GM21619 (cell line): ENCODE measurements at regions not wholly inside any gene's neighbourhood (a gene's known extent, or its start where the extent isn't known, plus 50 kb on each side); places are given as distances from the start of the nearest gene placed in this dataset.

Experiments
- ATAC-seq: cut with Tn5 transposase; IDR thresholded peaks from one replicate; pipeline ENCODE4 v1.9.1; 2021; ENCODE audit not compliant: unreplicated experiment

DNA sequence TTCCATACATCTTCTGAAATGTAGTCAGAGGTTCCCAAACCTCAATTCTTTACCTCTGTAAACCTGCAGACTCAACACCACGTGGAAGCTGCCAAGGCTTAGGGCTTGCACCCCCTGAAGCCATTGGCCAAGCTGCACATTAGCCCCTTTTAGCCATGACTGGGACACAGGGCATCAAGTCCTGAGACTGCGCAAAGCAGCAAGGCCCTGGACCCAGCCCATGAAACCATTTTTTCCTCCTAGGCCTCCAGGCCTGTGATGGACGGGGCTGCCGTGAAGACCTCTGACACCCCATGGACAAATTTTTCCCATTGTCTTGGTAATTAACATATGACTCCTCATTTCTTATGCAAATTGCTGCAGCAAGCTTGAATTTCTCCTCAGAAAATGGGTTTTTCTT is 727.8 kb downstream of the C6orf118 start:
- no peak for ATAC-seq

DNA sequence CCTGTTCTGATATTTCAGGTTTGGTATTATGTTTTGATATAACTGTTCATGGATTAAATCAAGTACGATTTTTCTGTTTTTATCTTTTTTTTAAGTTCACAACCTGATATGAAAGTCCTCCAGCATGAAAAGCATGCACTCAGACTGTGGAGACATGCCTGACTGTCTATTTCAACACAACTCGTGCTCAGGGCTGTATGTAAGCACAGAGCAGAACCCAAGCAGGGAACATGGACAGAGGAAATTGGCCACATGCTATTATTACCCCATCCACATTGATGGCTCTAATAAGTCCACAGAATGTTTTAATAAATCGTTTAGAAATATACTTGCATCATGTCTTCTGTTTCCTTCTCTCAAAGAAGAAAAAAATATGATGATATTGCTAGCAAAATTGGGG is 730.4 kb downstream of the C6orf118 start:
- no peak for ATAC-seq

DNA sequence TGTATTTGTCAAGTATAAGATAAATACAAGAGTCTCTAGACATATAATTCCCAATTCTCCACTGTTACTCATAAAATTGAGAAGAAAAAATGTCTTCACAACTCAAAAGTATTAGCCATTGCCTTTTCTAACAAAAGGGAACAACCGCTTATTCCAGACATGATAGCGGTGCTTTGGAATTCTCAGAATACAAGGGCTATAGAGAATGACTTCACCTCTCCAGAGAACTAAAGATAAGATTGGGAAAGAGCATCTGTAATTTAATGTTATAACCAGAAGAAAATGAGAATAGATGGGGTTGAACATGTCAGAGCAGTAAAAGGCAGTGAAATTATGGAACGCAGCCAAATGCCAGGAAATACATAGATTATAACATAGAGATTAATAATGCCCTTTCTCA is 730.8 kb downstream of the C6orf118 start:
- ATAC-seq = no peak

DNA sequence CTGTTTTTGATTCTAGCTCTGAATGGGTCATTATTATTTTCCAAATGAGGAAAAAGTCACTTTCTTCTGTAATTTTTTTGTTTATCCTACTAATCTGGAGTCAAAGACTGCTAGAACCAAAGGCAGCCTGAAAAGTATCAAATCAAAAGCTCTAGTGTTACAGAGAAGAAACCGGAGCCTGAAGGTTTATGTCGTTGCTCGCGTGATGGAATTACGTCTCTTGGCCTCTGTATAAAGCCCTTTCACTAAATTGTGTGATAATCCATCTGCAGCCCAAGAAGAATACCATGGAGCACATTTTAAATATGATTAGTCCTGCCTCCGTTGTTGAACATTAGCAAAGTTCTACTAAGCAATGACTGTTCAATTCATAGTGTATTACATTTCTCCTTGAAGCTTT is 738.6 kb downstream of the C6orf118 start:
- ATAC-seq = no peak

DNA sequence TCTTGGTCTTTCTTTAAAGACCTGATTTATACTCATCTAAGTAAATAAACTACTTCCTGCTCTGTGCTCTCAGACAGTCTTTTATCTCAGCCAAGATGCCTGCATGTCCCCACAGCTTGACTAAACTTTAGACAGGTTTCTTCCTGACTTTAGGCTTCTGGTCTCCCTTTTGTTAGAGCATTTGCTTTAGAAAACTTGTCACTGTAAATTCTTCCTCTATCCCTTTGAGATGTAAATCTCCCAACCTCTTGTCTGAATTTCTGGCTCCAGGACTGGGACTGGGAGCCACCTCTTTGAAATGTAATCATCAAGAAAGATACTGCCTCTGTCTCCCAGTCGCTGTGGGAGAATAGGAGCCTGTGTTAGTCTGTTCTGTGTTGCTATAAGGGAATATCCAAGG is 739.9 kb downstream of the C6orf118 start:
- no peak for ATAC-seq

DNA sequence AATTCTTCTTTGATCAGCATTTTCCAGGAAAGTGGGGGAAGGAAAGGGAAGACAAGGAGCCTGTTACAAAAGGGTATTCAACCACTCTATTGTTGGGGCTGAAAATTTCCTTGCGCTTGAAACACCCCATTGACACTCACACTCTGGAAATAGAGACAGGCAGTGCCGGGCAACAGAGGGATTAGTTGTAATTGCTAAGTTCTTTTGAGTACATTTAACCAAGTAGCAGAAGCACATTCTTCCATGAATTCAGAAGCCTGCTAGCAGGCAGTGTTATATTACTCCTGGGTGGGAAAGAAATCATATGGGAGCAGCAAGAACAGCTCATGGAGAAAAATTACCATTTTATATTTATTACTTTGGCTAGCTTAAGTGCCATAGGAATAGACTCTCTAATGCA is 745.5 kb downstream of the C6orf118 start:
- ATAC-seq = no peak

DNA sequence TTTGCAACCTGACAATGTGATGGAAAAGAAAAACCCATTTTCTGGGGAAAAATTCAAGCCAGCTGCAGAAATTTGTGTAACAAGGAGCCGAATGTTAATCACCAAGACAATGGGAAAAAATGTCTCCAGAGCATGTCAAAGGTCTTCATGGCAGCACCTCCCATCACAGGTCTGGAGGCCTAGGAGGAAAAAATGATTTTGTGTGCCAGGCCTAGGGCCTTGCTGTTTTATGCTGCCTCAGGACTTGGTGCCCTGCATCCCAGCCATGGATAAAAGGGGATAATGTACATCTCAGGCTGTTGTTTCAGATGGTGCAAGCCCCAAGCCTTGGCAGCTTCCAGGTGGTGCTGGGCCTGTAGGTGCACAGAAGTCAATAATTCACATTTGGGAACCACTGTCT is 747.7 kb downstream of the C6orf118 start:
- ATAC-seq = no peak

DNA sequence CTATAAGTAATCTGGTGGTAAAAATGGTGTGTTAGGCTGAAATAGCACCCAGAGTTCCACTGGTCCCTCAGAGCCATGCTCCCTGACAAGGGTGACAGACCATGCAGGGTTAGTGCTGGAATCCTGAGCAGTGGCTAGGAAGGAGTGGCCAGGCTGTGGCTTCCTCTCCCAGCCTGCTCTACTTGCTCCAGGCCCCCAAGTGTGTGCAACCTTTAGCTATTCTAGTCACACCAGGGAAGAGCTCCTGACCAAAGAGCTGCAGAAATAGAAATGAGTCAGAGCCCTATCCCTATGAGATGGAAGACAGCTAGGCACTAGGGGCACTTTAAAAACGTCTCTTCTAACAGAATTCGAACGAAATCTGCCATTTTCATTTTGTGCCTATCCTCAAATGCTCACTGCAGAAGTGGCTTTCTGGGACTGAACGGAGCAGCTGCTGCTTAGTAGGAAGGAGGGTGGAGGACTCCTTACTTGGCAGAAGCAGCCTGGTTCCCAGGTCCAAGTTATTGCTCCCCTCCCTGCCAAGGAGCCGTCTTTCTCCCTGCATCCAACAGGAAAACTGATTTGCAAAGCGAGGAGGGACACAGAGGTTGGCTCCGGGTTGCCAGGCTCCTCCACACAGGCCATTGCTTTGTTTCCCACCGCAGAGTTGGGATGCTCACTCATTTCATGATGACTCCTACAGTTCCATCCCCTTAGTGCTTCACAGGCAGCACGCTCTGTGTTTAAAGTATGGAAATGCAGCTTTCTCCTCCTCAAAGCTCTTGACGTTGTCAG is 754.5 kb downstream of the C6orf118 start:
- no peak for ATAC-seq

DNA sequence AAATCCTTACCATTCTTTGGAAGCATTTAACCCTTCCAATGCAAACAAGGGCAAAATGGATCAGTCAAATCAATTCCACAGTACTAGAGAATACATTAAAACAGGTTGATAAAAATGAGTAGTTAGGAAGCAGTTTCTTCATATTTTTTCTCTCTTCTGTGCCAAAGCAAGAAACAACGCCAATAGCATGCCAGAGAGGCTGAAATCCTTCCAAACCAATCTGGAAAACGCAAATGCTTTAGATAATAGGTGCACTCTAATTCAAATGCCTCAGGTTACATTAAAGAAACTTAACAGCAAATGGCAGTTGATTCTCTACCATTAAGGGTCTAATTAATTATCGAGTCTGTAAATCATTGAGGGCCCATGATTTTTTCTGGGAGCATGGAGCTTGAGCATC is 755.2 kb downstream of the C6orf118 start:
- no peak for ATAC-seq

DNA sequence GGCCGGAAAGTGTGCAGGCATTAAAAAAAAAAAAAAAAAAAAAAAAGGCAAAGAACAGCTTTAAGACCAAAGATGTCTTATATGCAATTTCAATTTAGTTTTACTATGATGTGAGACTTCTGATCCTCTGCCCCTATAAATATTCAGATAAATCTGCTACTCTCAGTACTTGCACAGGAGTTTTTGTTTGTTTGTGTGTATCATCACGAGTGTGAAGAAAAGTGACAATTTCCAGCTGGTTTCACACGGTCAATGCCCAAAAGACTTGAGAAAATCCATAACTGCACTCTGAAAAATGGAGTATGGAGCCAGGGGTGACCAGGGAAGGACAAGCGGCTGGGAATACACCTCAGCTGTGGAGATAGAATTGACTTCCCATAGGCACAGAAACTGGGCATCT is 757.7 kb downstream of the C6orf118 start:
- ATAC-seq = no peak

DNA sequence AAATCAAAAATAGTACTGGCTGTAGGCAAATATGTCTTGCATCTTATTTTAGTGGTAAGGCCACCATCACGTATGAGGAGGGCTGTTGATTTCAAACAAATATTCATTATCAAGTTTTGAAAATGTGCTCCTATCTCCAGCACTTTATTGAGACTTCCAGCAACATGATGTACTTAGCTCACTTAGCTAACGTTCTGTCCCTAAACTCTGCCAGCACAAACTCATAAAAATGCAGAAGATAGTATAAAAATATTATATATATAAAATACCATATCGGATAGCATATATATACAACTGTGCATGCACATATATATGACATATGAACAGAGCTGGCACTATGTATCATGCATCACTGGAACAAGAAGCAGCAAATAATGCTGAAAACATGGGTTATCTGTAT is 762.3 kb downstream of the C6orf118 start:
- no peak for ATAC-seq

DNA sequence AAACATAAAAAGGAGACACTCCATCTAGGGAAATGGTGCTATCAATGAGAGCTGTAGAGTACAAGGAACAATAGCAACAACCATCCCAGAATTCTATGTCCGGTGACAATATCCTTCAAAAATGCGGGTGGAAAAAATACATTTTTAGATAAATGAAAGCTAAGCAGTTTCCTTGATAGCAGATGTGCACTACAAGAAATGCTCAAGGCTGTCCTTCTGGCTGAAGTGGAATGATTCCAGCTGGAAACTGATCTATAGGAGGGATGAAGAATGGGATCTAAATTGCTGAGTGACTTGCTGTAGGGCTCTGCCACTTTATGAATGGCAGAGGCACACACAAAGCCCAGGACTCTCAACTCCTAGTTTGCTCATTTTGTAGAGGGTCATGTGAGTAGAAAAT is 763.1 kb downstream of the C6orf118 start:
- no peak for ATAC-seq

DNA sequence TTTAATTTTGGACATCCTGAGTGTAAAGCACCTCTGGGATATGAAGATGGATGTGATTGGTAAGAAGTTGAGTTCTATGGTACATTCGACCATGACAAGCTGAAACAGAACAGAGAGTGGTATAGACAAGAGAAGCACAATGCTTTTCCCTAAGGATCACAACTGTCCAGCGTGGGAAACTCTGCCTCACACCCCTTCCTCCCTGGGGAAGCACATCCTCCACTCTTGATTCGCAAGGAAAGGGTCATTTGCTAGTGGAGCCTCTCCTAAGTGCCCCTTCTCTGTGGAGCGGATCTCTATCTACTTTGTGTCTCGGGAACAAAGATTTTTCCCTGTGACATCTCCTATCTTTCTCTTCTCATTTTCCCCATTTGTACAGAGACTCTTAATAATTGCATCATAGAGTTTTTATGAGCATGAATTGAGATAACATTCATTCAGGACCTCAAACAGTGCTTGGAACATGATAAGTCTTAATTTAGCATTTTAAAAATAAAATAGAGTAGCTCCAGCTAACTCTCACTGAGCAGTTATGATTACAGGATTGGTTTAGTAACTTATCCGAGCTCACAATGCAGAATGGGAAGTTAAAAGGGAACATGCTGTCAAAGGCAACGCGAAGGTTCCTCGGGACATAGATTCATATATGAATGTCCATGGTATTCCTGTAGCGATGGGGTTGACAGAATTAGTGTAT is 775.2 kb downstream of the C6orf118 start:
- ATAC-seq = no peak

DNA sequence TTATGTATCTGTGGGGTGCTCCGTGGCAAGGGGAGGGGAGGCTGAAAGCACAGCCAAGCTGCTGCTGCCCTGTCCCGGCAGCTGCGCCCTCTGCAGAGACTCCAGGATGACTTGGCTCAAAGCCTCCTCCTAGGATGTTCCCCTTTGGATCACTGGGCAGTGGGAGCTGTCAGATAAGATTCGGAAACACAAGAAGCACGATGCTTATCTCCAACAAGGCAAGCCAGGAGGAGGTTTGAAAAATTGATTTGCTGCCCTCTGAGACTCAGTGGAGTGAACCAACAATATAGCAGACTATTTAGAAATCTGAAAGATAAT is 776.4 kb downstream of the C6orf118 start:
- no peak for ATAC-seq

DNA sequence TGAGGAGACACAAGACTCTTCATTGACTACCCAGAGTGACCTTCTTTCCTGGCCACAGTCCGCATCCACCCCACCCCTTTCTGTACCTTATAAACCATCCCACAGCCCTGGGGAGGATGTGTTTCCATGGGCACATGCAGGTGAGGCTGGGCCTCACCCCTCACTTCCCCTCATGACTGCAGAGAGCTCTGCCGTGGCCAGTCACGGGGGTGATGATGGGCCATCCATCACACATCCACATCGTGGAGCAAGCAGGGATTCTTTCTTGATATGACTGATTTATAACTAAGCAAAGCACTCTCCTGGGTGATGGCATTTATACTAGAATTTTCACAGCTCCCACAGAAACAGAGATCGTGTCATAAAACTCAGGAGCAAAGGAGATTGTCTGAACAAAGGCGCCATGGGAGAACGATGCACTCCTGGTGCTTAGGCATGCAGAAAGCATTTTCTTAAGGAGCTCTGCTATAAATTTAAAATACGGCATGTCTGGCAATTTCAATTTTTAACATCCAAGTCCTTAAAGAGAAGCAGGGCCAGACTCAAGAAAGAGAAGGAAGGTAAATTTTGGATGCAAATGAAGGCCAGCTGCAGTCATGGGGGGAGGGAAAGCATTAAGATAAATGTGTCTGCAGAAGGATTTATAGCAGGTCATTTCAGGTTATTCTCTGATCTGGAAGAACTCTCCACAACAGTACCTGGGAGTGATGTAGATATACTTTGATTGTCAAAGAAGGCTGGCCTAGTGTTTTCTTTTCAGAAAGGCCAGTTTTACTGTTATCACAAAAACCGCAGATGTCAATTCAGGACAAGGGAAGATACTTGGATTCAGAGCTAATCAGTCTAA is 777.0 kb downstream of the C6orf118 start:
- ATAC-seq = no peak

DNA sequence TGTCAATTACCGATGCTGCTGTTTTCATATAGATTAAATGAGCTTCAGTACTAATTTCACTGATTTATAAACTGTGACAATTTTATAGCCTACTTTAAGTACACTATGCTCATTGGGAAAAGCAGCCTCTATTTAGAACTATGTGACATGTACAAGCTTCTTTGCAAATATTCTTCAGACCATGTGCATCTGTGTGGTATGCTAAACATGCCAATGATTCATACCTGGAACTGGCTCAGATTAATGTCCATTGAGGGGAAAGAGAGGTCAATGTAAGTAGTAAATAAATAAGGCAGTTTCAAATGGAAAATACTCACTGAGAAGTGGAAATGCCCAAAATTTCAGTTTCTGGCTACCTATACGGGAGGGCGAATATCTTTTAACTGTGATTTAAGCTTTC is 777.7 kb downstream of the C6orf118 start:
- ATAC-seq = no peak

DNA sequence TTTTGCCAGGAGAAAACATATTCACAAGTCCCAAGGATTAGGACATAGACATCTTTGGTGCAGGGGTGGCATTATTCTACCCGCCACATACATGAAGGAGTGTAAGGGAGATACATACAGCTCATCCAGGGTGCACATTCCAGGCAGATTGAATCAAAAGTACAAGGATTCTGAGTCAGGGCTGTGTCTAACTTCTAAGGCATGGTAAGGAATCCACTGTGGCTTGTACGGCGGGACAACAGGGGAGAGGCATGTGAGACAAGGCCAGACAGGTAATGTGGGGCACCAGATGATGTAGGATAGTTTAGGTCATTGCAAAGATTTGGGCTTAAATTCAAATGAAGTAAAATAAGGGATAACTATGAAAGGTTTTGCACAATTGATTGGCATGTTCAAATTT is 780.9 kb downstream of the C6orf118 start:
- ATAC-seq = no peak

DNA sequence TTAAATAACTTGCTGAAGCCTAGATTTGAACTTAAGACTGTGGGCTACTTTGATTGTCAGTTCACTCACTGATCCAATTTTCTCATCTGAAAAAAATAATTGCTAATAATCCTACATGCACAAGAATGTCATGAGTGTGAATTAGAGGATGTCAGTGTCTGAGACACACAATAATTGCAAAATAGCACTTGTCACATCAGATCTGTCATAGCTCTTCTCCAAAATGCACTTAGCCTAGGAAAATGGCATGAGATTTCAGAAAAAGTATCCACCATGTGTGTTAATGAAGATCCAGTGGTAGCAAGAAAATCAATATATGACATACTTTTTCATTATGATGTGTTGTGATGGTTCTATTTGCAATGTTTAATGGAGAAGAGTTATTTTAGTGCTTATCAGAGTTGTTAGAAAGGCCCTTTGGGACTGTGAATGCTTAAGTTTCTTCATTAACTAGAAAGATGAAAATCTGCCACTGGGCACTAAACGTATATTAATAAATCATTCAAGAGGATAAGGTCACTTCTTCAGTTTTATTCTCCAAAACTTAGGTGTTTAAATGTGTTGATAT is 786.2 kb downstream of the C6orf118 start:
- no peak for ATAC-seq

DNA sequence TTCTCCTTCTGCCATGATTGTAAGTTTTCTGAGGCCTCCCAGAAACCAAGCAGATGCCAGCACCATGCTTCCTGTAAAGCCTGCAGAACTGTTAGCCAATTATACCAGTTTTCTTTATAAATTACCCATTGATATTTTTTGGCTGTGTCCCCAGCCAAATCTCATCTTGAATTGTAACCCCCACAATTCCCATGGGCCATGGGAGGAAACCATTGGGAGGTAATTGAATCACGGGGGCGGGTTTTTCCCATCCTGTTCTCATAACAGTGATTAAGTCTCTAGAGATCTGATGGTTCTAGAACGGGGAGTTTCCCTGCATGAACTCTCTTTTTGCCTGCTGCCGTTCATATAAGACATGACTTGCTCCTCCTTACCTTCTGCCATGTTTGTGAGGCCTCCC is 788.5 kb downstream of the C6orf118 start:
- ATAC-seq = no peak

DNA sequence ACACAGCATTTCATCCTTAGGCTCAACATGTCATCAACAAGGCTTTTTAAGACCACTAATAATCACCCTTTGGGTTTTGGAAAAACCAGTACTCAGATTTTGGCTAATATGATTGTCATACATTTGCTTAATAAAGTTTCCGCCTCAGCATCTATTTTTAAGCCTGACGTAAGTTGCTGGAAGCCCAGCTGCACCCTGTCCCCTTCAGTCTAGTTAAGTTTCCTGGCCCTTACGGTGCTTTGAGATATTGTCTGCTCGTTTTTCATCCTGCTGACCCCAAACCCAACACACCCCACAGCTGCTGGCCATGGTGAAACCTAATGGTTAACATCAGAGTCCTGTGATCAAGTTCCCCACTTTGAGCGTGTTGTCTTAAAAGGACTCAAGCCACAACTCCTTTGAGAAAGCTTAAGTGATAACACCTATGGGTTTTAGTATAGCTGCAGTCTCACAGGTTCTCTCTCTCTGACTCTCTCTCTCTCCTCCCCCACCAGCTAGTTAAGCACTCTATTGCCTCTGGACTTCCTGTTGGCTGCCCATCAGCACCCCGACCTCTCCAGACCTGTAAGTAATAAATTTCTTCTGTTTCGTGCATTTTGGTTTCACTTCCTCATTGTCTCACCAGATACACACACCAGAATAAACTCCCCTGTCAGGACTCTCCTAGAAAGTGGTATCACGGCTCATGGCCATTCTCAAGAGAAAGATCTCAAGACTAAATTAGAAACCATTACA is 802.0 kb downstream of the C6orf118 start:
- ATAC-seq = peak; percentile 63

DNA sequence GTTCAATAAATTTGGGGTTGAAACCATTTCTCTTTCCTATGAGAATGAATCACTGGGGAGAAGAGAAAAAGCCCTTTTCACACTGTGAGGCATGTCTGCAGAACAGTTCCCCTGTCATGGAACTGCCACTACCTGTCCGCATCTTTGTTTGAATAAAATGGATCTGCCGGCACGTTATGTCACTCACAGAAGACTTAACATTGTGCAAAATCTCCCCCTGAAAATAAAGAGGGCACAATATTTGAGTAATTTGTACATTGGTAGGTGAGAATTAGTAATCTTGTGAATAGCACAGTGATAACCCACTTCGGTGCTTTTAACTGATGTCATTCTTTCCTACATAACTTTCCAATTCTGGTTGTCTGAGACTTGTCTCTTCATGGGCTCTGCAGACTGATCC is 804.0 kb downstream of the C6orf118 start:
- ATAC-seq = no peak
